ENCODE measurements at regions not wholly inside any gene's neighbourhood (a gene's known extent, or its start where the extent isn't known, plus 50 kb on each side); places are given as distances from the start of the nearest gene placed in this dataset.

GRCh38 chr11:98289617-98290263, 731.0 kb upstream of the CNTN5 start:
- 52 to 65% (median 57%) methylated on average over 3 of the region's 3 CpGs for WGBS, 5 donors
- intact Hi-C loops (cut with DNase I; ENCODE audit: low total_unique reads), result no loop called here

DNA sequence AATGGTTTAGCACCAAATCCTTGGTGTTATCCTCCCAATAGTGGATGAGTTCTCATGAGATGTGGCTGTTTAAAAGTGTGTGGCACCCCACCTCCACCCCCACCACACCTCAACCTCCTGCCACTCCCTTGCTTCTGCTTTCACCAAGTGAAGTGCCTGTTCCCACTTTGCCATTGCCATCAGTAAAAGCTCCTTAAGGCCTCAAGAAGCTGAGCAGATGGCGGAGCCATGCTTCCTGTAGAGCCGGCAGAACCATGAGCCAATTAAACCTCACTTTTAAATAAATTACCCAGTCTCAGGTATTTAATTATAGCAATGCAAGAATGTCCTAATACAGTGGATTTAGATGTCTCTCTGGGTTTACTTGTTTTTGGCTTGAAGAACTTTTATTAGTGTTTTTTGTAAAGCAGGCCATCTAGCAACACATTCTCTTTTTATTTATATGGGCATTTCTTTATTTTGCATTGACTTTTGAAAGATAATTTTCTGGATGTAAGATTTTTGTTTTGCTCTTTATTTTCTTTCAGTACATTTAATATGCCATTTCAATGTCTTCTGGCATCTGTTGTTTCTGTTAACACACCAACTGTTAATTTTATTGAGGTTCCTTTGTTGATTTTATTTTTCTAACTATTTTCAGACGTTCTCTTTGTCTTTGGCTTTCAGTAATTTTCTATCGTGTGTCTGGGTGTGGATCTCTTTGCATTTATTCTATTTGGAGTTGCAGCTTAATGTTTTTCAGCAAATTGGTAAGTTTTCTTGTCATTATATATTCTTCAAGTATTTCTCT, 724.5 kb upstream of the CNTN5 start:
- 54 to 64% (median 57%) methylated on average over 4 of the region's 4 CpGs for WGBS, 5 donors
- H3K27me3 ChIP-seq (replicated peaks in 1 of 7), result no peaks in the 10 kb centered on the region
- TF ChIP-seq CTCF (IDR thresholded peaks at IDR 0.05 in 8 of 11, conservative IDR thresholded peaks at IDR 0.05 in 3 of 11), result no peak
- no peak overlapping the region for H3K4me3 ChIP-seq
- H3K9me3 ChIP-seq, result peaks cover 0 to 4% (median 0%) of the 10 kb centered on the region in 8 donors
- H3K4me1 ChIP-seq, result no peaks in the 10 kb centered on the region
- no peaks in the 10 kb centered on the region for H3K36me3 ChIP-seq
- DNase-seq, result no peak
- no peak overlapping the region for H3K27ac ChIP-seq
- intact Hi-C loops (cut with DNase I; ENCODE audit: low total_unique reads), result no loop called here

More at GRCh38 chr11:98289617-98290263, 731.0 kb upstream of the CNTN5 start:
- Histone ChIP-seq H3K27ac (no peak overlapping the region), H3K9me3 (peaks cover 0 to 4% (median 0%) of the 10 kb centered on the region in 8 donors), H3K4me3 (no peak overlapping the region), H3K27me3 (replicated peaks in 1 of 7) (no peaks in the 10 kb centered on the region), H3K36me3 (no peaks in the 10 kb centered on the region), H3K4me1 (no peaks in the 10 kb centered on the region)
- no peak for DNase-seq
- TF ChIP-seq POLR2AphosphoS5 (IDR thresholded peaks at IDR 0.05) (no peak), CTCF (IDR thresholded peaks at IDR 0.05 in 8 of 11, conservative IDR thresholded peaks at IDR 0.05 in 3 of 11) (no peak), POLR2A (IDR thresholded peaks at IDR 0.05) (no peak)

GRCh38 chr11:98300719-98301118, 720.0 kb upstream of the CNTN5 start:
- DNase-seq, result no peak
- 61 to 84% (median 73%) methylated on average over 3 of the region's 3 CpGs for WGBS, 5 donors

More at GRCh38 chr11:98300719-98301118, 720.0 kb upstream of the CNTN5 start:
- intact Hi-C loops (cut with DNase I; ENCODE audit: low total_unique reads), result no loop called here
- Histone ChIP-seq H3K9me3 (no peaks in the 10 kb centered on the region), H3K36me3 (no peaks in the 10 kb centered on the region), H3K4me1 (no peaks in the 10 kb centered on the region), H3K27ac (no peak overlapping the region), H3K27me3 (replicated peaks in 1 of 7) (no peaks in the 10 kb centered on the region), H3K4me3 (no peak overlapping the region)
- TF ChIP-seq POLR2A (IDR thresholded peaks at IDR 0.05) (no peak), CTCF (IDR thresholded peaks at IDR 0.05 in 8 of 11, conservative IDR thresholded peaks at IDR 0.05 in 3 of 11) (no peak), POLR2AphosphoS5 (IDR thresholded peaks at IDR 0.05) (no peak)
